Thymus (tissue), 11 donors: ENCODE measurements at regions not wholly inside any gene's neighbourhood (a gene's known extent, or its start where the extent isn't known, plus 50 kb on each side); places are given as distances from the start of the nearest gene placed in this dataset.

ENCODE experiments used
- DNase-seq, 9 donors: peaks; one replicate each; pipeline ENCODE4 v3.0.0-alpha.2; 2013; ENCODE audit warnings: low spot score in 9 of 9, low read depth in 6 of 9, missing footprints in 1 of 9
- H3K27ac ChIP-seq, 2 donors: one replicate each; pipeline ENCODE4 v1.5.1; 2013; ENCODE audit warnings: control low read depth in 1 of 2, low read depth in 1 of 2, low read length in 1 of 2, mild to moderate bottlenecking in 1 of 2, moderate library complexity in 1 of 2
- H3K27me3 ChIP-seq, 2 donors: one replicate each; pipeline ENCODE4 v1.5.1; 2013; ENCODE audit warnings: low read length in 1 of 2; ENCODE audit not compliant: control insufficient read depth in 2 of 2, insufficient read depth in 1 of 2
- H3K36me3 ChIP-seq, 2 donors: one replicate each; pipeline ENCODE4 v1.5.1; 2013; ENCODE audit warnings: low read length in 1 of 2, mild to moderate bottlenecking in 1 of 2, moderate library complexity in 1 of 2; ENCODE audit not compliant: control insufficient read depth in 2 of 2, insufficient read depth in 2 of 2
- H3K4me1 ChIP-seq, 2 donors: one replicate each; pipeline ENCODE4 v1.5.1; 2013; ENCODE audit warnings: low read length in 2 of 2; ENCODE audit not compliant: control insufficient read depth in 2 of 2, insufficient read depth in 2 of 2
- H3K4me3 ChIP-seq, 2 donors: one replicate each; pipeline ENCODE4 v1.5.1; 2013; ENCODE audit warnings: low read length in 2 of 2, control low read depth in 1 of 2, mild to moderate bottlenecking in 1 of 2
- H3K9me3 ChIP-seq, 2 donors: one replicate each; pipeline ENCODE4 v1.5.1; 2013; ENCODE audit warnings: low read length in 1 of 2, mild to moderate bottlenecking in 1 of 2; ENCODE audit not compliant: control insufficient read depth in 2 of 2, insufficient read depth in 1 of 2
- WGBS: extraction: QIAGEN DNeasy Blood & Tissue Kit; methylation state at CpG from one replicate; pipeline ENCODE4 v1.1.7; 2013; 5-methylcytosine and 5-hydroxymethylcytosine counted together
- donor health status: healthy.

GRCh38 chr1:34582356-34582755 lies 172.5 kb upstream of the GJB5 start:
- no peaks in the 10 kb centered on the region for H3K27me3 ChIP-seq
- WGBS: 93% methylated on average over 2 of the region's 2 CpGs
- no peaks in the 10 kb centered on the region for H3K9me3 ChIP-seq
- no peaks in the 10 kb centered on the region for H3K4me1 ChIP-seq
- no peak overlapping the region for H3K4me3 ChIP-seq
- H3K36me3 ChIP-seq: no peaks in the 10 kb centered on the region
- DNase-seq: no peak
- no peak overlapping the region for H3K27ac ChIP-seq

DNA sequence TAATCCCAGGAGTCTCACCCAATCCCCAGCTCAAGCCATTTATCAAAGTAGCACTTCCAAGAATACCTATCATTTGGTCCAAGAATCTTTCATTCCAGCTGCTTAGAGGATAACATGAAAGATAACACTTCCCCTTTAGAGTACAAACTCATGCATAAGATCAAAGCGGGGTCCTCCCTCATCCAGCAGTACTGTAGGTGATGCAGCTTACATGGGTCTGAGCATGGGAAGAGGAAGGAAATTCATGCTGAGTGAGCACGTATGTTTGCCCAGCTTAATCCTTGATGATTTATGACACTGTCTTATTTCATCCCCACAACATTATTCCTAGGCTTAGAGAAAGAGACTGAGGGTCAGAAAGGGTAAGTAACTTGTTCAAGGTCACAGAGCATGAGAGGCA lies 167.1 kb upstream of the GJB5 start:
- Histone ChIP-seq H3K4me1 (no peaks in the 10 kb centered on the region), H3K9me3 (no peaks in the 10 kb centered on the region), H3K27ac (no peak overlapping the region), H3K27me3 (no peaks in the 10 kb centered on the region), H3K4me3 (no peak overlapping the region), H3K36me3 (no peaks in the 10 kb centered on the region)
- WGBS: 38% methylated on average over 2 of the region's 2 CpGs
- DNase-seq: no peak

DNA sequence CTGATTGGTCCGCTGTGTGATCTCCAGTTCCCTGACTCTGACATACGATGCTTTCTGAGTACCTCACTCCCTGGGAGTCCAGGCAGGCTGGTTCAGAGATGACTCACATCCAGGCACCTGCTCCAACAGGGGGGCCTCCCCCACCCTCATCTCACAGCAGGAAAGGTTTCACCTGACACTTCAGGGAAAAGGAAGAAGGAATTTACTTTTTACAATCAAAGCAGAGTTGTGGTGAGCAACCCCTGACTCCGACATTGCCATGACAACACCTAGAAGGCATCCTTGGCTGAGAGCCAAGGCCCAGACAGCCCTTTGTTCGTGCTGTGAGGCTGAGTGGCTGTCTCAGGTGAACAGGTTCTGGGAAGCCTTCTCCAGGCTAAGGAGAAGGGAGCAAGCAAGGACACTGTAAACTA lies 164.6 kb upstream of the GJB5 start:
- Histone ChIP-seq H3K27ac (no peak overlapping the region), H3K36me3 (no peaks in the 10 kb centered on the region), H3K27me3 (no peaks in the 10 kb centered on the region), H3K4me3 (no peak overlapping the region), H3K9me3 (no peaks in the 10 kb centered on the region), H3K4me1 (no peaks in the 10 kb centered on the region)
- 71% methylated on average over 4 of the region's 4 CpGs for WGBS
- DNase-seq: peak in 2 of 9 donors; percentile 3 to 10

GRCh38 chr1:34591751-34592629 lies 162.9 kb upstream of the GJB5 start:
- Histone ChIP-seq H3K27me3 (no peaks in the 10 kb centered on the region), H3K9me3 (no peaks in the 10 kb centered on the region), H3K27ac (no peak overlapping the region), H3K4me1 (no peaks in the 10 kb centered on the region), H3K36me3 (no peaks in the 10 kb centered on the region), H3K4me3 (no peak overlapping the region)
- no peak for DNase-seq
- 79% methylated on average over 4 of the region's 4 CpGs for WGBS

DNA sequence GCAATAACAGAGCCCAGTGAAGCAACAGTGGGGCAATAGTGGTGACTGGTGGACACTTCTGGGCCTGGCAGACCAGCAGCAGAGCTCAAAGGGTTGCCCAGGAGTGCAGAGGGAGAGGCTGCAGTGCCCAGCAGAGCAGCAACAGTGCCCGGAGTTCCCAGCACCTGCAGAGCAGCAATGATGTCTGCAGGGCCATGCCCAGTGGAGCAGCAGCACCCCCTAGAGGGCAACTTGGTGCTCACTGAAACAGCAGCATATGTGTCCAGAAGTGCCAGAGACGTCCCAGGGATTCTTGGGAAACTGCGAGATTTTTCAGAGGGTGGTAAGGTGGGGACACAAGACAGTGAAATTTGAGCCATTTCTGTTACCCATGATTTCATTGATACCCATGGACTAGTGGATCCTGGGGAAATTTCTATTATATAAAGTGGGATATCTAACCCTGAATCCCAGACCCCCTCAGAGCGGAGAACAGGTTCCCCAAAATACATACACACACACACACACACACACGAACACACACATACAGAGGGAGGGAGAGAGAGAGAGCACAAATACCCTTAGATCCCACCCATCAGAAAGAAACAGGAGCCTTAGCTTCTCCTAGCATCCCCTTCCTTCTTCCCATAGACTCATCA lies 156.9 kb upstream of the GJB5 start:
- 27% methylated on average over 5 of the region's 5 CpGs for WGBS
- no peak overlapping the region for H3K4me3 ChIP-seq
- no peak overlapping the region for H3K27ac ChIP-seq
- no peaks in the 10 kb centered on the region for H3K27me3 ChIP-seq
- H3K9me3 ChIP-seq: no peaks in the 10 kb centered on the region
- H3K36me3 ChIP-seq: no peaks in the 10 kb centered on the region
- no peaks in the 10 kb centered on the region for H3K4me1 ChIP-seq
- DNase-seq: peak in 8 of 9 donors; percentile 10 to 56 (median 27)

DNA sequence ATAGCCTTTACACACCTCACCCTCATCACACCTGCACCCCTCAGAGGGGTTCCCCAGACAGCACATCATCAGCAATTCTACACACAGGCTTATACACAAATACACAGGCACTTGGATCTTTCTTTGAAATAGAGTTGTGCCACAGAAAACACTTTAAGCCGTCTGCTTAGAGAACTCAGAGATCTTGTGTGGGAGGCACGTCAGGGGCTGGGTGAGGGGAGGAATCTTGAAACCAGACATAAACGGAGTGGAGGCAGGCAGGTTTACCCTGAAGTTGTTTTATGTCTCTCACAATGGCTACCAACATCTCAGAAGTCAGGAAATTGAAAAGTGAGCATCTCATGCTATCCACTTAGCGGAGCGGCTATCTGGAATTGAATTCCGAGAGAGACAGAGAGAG lies 151.9 kb upstream of the GJB5 start:
- Histone ChIP-seq H3K4me1 (no peaks in the 10 kb centered on the region), H3K9me3 (no peaks in the 10 kb centered on the region), H3K4me3 (no peak overlapping the region), H3K27ac (no peak overlapping the region), H3K36me3 (no peaks in the 10 kb centered on the region), H3K27me3 (no peaks in the 10 kb centered on the region)
- no peak for DNase-seq
- 82% methylated on average over 6 of the region's 6 CpGs for WGBS

GRCh38 chr1:34603594-34603993 lies 151.3 kb upstream of the GJB5 start:
- WGBS: 50% methylated on average over 2 of the region's 2 CpGs

DNA sequence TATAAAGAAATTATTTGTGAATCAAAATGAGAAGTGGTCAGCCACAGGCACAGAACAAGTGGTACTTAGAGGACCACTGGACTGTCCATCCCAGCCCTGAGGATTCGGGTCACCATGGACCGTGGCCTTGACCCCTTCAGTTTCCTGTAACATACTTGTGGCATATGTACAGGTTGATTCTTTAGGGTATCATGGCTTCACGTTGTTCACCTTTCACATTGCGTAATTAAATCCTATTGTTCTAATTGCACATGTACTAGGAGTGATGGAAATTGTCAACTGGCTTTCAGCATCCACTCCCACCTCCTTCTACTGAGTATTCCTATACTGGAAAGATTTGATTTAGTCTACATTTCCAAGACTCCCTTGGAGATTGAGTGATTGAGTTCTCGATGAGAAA lies 148.3 kb upstream of the GJB5 start:
- WGBS: 90% methylated on average over 5 of the region's 5 CpGs
- Histone ChIP-seq H3K36me3 (no peaks in the 10 kb centered on the region), H3K27me3 (no peaks in the 10 kb centered on the region), H3K4me3 (no peak overlapping the region), H3K4me1 (no peaks in the 10 kb centered on the region), H3K27ac (no peak overlapping the region), H3K9me3 (no peaks in the 10 kb centered on the region)
- no peak for DNase-seq

More at GRCh38 chr1:34603594-34603993, 151.3 kb upstream of the GJB5 start:
- H3K27me3 ChIP-seq: no peaks in the 10 kb centered on the region
- no peak overlapping the region for H3K27ac ChIP-seq
- no peaks in the 10 kb centered on the region for H3K36me3 ChIP-seq
- H3K9me3 ChIP-seq: no peaks in the 10 kb centered on the region
- no peaks in the 10 kb centered on the region for H3K4me1 ChIP-seq
- DNase-seq: no peak
- no peak overlapping the region for H3K4me3 ChIP-seq

DNA sequence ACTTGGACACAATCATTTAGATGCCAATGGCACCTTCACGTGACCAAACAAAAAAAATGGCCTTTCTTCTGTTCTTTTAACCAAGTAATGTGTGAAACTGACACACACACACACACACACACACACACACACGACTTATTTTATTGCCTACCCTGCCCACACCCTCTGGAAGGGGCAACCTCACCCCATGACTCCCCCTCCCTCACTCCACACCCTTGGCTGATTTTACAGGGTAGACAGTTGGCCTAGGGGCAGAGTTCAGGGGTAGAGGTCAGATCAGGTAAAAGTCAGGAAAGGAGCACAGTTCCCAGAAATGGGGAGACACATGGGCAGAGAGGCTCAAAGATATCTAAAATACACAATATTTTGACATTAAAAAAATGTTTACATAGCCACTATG lies 144.8 kb upstream of the GJB5 start:
- Histone ChIP-seq H3K36me3 (no peaks in the 10 kb centered on the region), H3K27ac (no peak overlapping the region), H3K4me1 (no peaks in the 10 kb centered on the region), H3K27me3 (no peaks in the 10 kb centered on the region), H3K9me3 (no peaks in the 10 kb centered on the region), H3K4me3 (no peak overlapping the region)
- 88% methylated on average over 2 of the region's 2 CpGs for WGBS
- no peak for DNase-seq
